ENCODE measurements at regions not wholly inside any gene's neighbourhood (a gene's known extent, or its start where the extent isn't known, plus 50 kb on each side); places are given as distances from the start of the nearest gene placed in this dataset.
"Not testable (repeated sequence)": the region's sequence is repeated elsewhere in the genome, so short reads cannot be mapped to it uniquely, and the experiment has no call there.

GRCh38 chr11:101835506-101836063 lies 79.2 kb upstream of the CEP126 start:
- DNase-seq (ENCODE audit: low read depth) = no peak

GRCh38 chr11:101830475-101830874 lies 84.3 kb upstream of the CEP126 start:
- peak; percentile 54 for DNase-seq (ENCODE audit: low read depth)

GRCh38 chr11:101825531-101825930 lies 89.3 kb upstream of the CEP126 start:
- no peak for DNase-seq (ENCODE audit: low read depth)

- DNase-seq (ENCODE audit: low read depth) = peak; percentile 39
These were observed 97.2 kb upstream of the CEP126 start for GRCh38 chr11:101817581-101817980.

- peak; percentile 11 for DNase-seq (ENCODE audit: low read depth)
These were observed 98.2 kb upstream of the CEP126 start for GRCh38 chr11:101816613-101817012.

GRCh38 chr11:101812546-101812945 lies 102.3 kb upstream of the CEP126 start:
- no peak for DNase-seq (ENCODE audit: low read depth)

- DNase-seq (ENCODE audit: low read depth) = no peak
These were observed 104.3 kb upstream of the CEP126 start for GRCh38 chr11:101810546-101810945.

GRCh38 chr11:101807531-101807930 lies 107.3 kb upstream of the CEP126 start:
- peak; percentile 12 for DNase-seq (ENCODE audit: low read depth)

GRCh38 chr11:101803651-101804050 lies 111.2 kb upstream of the CEP126 start:
- DNase-seq (ENCODE audit: low read depth) = no peak

- DNase-seq (ENCODE audit: low read depth) = peak; percentile 85
These were observed 117.5 kb upstream of the CEP126 start for GRCh38 chr11:101797335-101797734.

- DNase-seq (ENCODE audit: low read depth) = no peak
These were observed 122.0 kb upstream of the CEP126 start for GRCh38 chr11:101792814-101793213.

GRCh38 chr11:101786916-101787315 lies 127.9 kb upstream of the CEP126 start:
- peak; percentile 4 for DNase-seq (ENCODE audit: low read depth)

GRCh38 chr11:101786421-101786820 lies 128.4 kb upstream of the CEP126 start:
- no peak for DNase-seq (ENCODE audit: low read depth)

- not testable (repeated sequence) for DNase-seq (ENCODE audit: low read depth)
These were observed 135.6 kb upstream of the CEP126 start for GRCh38 chr11:101779167-101779566.

GRCh38 chr11:101777476-101777875 lies 137.3 kb upstream of the CEP126 start:
- DNase-seq (ENCODE audit: low read depth) = no peak

GRCh38 chr11:101775033-101775432 lies 139.8 kb upstream of the CEP126 start:
- no peak for DNase-seq (ENCODE audit: low read depth)

- no peak for DNase-seq (ENCODE audit: low read depth)
These were observed 144.2 kb upstream of the CEP126 start for GRCh38 chr11:101770648-101771047.

GRCh38 chr11:101765932-101766331 lies 148.9 kb upstream of the CEP126 start:
- no peak for DNase-seq (ENCODE audit: low read depth)

GRCh38 chr11:101759771-101760450 lies 154.9 kb upstream of the CEP126 start:
- peak; percentile 16 for DNase-seq (ENCODE audit: low read depth)

GRCh38 chr11:101757741-101758140 lies 157.1 kb upstream of the CEP126 start:
- DNase-seq (ENCODE audit: low read depth) = peak; percentile 4

GRCh38 chr11:101748572-101749344 lies 165.0 kb upstream of the TRPC6 start:
- no peak for DNase-seq (ENCODE audit: low read depth)

GRCh38 chr11:101745756-101746155 lies 161.9 kb upstream of the TRPC6 start:
- DNase-seq (ENCODE audit: low read depth) = peak; percentile 18

- no peak for DNase-seq (ENCODE audit: low read depth)
These were observed 160.0 kb upstream of the TRPC6 start for GRCh38 chr11:101743828-101744227.

Measured in LHCN-M2 (cell line).